Ishikawa (cell line): ENCODE measurements at regions not wholly inside any gene's neighbourhood (a gene's known extent, or its start where the extent isn't known, plus 50 kb on each side); places are given as distances from the start of the nearest gene placed in this dataset.

Experiments used
- CEBPB ChIP-seq: IDR thresholded peaks from 2 replicates; pipeline ENCODE4 v1.6.1; 2012
- CREB1 ChIP-seq: IDR thresholded peaks from 2 replicates; pipeline ENCODE4 v1.6.1; 2012; ENCODE audit warnings: low read depth
- EGR1 ChIP-seq: IDR thresholded peaks from 2 replicates; pipeline ENCODE4 v1.6.1; 2012
- EP300 ChIP-seq: IDR thresholded peaks from 2 replicates; pipeline ENCODE4 v1.6.1; 2012; ENCODE audit warnings: borderline replicate concordance
- FOXM1 ChIP-seq: IDR thresholded peaks from 2 replicates; pipeline ENCODE4 v1.6.1; 2012; ENCODE audit warnings: low read depth, borderline replicate concordance
- MAX ChIP-seq: IDR thresholded peaks from 2 replicates; pipeline ENCODE4 v1.6.1; 2012
- NFIC ChIP-seq: IDR thresholded peaks from 2 replicates; pipeline ENCODE4 v1.6.1; 2012
- RAD21 ChIP-seq: IDR thresholded peaks from 2 replicates; pipeline ENCODE4 v1.6.1; 2012; ENCODE audit warnings: low read depth
- TAF1 ChIP-seq: IDR thresholded peaks from 2 replicates; pipeline ENCODE4 v1.6.1; 2012; ENCODE audit warnings: low read depth, mild to moderate bottlenecking
- TCF12 ChIP-seq: IDR thresholded peaks from 2 replicates; pipeline ENCODE4 v1.6.1; 2012; ENCODE audit warnings: low read depth
- TEAD4 ChIP-seq: IDR thresholded peaks from 2 replicates; pipeline ENCODE4 v1.6.1; 2012
- YY1 ChIP-seq: IDR thresholded peaks from 2 replicates; pipeline ENCODE4 v1.6.1; 2012; ENCODE audit warnings: low read depth
- ZBTB7A ChIP-seq: IDR thresholded peaks from 2 replicates; pipeline ENCODE4 v1.6.1; 2012; ENCODE audit warnings: low read depth
- TF ChIP-seq, protein P1 (sequence below): IDR thresholded peaks from 2 replicates; pipeline ENCODE4 v1.6.1; 2012
- TF ChIP-seq, protein P2 (sequence below): IDR thresholded peaks from 2 replicates; pipeline ENCODE4 v1.6.1; 2012; ENCODE audit warnings: low read depth, mild to moderate bottlenecking

- TF ChIP-seq EGR1 = no peak
- 0 out of 2 replicates have a peak, but pooled peaks have one; percentile 39 for TF ChIP-seq TEAD4
- TF ChIP-seq NFIC = peak; percentile 32; the same call in 1 of the 2 replicates
Observed at GRCh38 chr3:30333903-30334302, 272.5 kb upstream of the TGFBR2 start.

- TF ChIP-seq TAF1 = no peak
- no peak for TF ChIP-seq CREB1
- no peak for TF ChIP-seq TEAD4
- TF ChIP-seq NFIC = no peak
- TF ChIP-seq, protein P1, sequence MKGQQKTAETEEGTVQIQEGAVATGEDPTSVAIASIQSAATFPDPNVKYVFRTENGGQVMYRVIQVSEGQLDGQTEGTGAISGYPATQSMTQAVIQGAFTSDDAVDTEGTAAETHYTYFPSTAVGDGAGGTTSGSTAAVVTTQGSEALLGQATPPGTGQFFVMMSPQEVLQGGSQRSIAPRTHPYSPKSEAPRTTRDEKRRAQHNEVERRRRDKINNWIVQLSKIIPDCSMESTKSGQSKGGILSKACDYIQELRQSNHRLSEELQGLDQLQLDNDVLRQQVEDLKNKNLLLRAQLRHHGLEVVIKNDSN = no peak
- no peak for TF ChIP-seq TCF12
- TF ChIP-seq CEBPB = no peak
- no peak for TF ChIP-seq ZBTB7A
- TF ChIP-seq EGR1 = no peak
- TF ChIP-seq, protein P2, sequence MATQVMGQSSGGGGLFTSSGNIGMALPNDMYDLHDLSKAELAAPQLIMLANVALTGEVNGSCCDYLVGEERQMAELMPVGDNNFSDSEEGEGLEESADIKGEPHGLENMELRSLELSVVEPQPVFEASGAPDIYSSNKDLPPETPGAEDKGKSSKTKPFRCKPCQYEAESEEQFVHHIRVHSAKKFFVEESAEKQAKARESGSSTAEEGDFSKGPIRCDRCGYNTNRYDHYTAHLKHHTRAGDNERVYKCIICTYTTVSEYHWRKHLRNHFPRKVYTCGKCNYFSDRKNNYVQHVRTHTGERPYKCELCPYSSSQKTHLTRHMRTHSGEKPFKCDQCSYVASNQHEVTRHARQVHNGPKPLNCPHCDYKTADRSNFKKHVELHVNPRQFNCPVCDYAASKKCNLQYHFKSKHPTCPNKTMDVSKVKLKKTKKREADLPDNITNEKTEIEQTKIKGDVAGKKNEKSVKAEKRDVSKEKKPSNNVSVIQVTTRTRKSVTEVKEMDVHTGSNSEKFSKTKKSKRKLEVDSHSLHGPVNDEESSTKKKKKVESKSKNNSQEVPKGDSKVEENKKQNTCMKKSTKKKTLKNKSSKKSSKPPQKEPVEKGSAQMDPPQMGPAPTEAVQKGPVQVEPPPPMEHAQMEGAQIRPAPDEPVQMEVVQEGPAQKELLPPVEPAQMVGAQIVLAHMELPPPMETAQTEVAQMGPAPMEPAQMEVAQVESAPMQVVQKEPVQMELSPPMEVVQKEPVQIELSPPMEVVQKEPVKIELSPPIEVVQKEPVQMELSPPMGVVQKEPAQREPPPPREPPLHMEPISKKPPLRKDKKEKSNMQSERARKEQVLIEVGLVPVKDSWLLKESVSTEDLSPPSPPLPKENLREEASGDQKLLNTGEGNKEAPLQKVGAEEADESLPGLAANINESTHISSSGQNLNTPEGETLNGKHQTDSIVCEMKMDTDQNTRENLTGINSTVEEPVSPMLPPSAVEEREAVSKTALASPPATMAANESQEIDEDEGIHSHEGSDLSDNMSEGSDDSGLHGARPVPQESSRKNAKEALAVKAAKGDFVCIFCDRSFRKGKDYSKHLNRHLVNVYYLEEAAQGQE = no peak
- TF ChIP-seq RAD21 = no peak
- no peak for TF ChIP-seq FOXM1
- TF ChIP-seq MAX = no peak
- TF ChIP-seq YY1 = no peak
- no peak for TF ChIP-seq EP300
Observed at GRCh38 chr3:30340500-30340899, 265.9 kb upstream of the TGFBR2 start.

DNA sequence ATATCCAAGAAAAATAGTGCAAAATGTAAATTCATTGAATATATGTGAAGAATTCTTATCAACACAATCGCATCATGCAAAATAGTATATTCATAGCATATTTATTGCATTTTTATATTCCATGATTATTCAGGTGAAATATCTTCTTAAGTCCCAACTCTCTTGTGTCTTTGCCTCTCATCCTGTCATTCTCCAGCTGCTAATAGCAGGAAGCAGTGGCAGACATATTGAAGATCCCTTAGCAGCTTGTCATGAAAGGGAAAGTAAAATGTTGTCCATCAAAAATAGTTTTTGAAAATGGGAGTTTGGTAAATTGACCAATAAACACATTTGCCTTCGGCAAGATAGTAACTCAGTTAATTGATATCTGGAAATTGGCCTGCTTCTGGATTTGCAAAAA, 265.3 kb upstream of the TGFBR2 start:
- TF ChIP-seq EGR1 (no peak), FOXM1 (no peak)

DNA sequence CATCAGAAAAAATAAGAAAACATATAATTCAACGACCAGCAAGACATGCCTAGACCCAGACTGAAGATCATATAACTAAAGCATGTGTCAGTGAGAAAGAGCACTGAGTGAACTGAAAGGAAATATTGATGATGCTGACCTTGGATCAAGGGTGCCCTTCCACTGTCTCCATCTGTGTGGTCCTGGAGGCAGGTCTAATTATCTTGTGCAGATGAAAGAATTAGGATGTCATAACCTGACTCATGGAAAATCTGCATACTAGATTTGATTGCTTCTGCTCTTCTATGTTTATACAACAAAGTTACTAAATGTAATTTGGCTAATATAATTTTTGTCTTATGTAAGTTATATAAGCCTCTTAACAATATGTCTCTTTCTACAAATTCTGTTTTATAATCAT, 264.6 kb upstream of the TGFBR2 start:
- TF ChIP-seq MAX (no peak), TEAD4 (no peak)

DNA sequence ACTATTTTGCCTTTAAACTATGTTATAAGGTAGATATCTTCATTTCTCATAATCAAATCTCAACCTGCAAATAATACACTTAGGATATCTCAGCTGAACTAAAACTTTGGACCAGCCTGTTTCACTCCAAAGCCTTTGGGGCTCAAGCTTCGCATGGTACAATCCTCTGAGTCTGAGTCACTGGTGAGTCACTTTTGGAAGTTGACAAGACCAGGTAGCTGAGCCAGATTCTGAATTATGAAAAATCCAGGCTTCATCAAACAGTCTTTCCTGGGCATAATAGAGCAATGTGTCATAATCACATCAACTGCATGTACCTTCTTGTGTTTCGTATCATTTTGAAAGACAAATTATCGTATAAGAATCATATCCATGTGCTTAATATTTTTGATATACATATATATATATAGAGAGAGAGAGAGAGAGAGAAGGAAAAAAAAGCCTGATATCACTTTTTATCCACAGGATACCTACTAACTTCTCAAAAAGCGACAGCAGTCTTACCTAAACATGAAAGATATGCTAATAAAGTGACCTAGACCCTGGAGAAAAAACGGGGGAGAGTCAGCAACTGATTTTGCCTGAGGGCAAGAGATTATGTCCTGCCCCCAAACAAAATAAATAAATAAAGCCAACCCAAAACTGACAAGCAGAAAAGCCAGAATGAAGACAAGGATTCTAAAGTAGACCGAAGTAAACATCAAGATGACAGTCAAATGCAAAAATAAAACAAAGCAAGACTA, 263.9 kb upstream of the TGFBR2 start:
- TF ChIP-seq RAD21 = no peak; the same call in 1 of the 2 replicates
- peak; percentile 64; the same call in 1 of the 2 replicates for TF ChIP-seq TCF12
- peak; percentile 57 for TF ChIP-seq TEAD4
- peak; percentile 74; the same call in 1 of the 2 replicates for TF ChIP-seq EP300
- TF ChIP-seq, protein P1 = no peak
- peak; percentile 61; the same call in 1 of the 2 replicates for TF ChIP-seq FOXM1
- TF ChIP-seq, protein P2 = no peak
- TF ChIP-seq YY1 = no peak
- TF ChIP-seq MAX = peak; percentile 35; the same call in 1 of the 2 replicates
- TF ChIP-seq NFIC = peak; percentile 77
- TF ChIP-seq ZBTB7A = no peak
- no peak for TF ChIP-seq TAF1
- no peak for TF ChIP-seq EGR1
- 0 out of 2 replicates have a peak, but pooled peaks have one; percentile 2 for TF ChIP-seq CEBPB
- TF ChIP-seq CREB1 = no peak

DNA sequence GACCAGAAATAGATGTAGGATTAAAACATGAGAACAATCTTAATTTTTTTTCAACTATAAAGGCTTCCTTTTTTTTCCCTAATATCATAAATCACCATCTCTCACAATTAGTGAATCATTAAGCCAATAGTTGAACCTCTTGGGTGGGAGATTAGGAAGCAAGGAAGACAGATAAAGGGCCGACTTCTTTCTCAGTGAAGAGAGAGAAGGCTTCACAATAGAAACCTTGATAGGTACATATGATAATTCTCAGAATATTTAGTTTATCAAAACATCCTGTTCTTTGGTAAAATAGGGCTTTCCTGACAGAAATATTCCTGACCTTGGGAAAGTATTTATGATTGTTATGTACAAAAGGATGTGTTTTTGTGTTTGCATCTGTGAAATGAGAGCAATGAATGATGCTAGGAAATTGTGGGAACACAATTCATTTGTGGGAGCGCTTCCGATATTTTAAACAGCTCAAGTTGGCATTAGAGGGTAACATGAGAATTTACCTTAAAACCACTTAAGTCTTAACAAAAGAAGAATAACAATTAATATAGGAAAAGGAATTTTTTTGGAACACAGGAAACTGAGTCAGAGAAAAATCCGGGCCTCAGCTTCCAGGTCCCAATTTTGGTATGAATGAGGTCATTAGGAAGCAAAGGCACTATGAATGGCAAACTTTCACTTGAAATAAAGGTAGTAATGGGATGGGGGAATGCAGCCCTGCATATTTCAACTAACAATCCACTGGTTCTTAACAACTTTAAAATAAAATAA, 263.2 kb upstream of the TGFBR2 start:
- TF ChIP-seq TAF1 (no peak), EP300 (no peak), EGR1 (no peak), TEAD4 (no peak), MAX (no peak), RAD21 (no peak), CREB1 (no peak), ZBTB7A (no peak), CEBPB (no peak), TCF12 (no peak), NFIC (no peak), YY1 (no peak), FOXM1 (no peak)
- TF ChIP-seq, protein P2 = no peak
- TF ChIP-seq, protein P1 = no peak
